Lung (tissue), 11 donors: ENCODE measurements at regions not wholly inside any gene's neighbourhood (a gene's known extent, or its start where the extent isn't known, plus 50 kb on each side); places are given as distances from the start of the nearest gene placed in this dataset.
A peak's percentile ranks its signal among the peaks of the same experiment; 100 is the strongest.

Experiments
- ATAC-seq: fragments of 200-7000 bp; cut with Tn5 transposase; one replicate; pipeline ENCODE4 v1.9.1; 2020; ENCODE audit warnings: moderate number of reproducible peaks; ENCODE audit not compliant: insufficient read depth, low FRiP score
- DNase-seq, 3 donors: peaks; one replicate each; pipeline ENCODE4 v3.0.0-alpha.2; 2013 to 2017
- H3K27ac ChIP-seq, 2 donors: one replicate each; pipeline ENCODE4 v1.5.1; 2013; ENCODE audit warnings: mild to moderate bottlenecking in 2 of 2, moderate library complexity in 2 of 2, control low read depth in 1 of 2, inconsistent platforms in 1 of 2, low read depth in 1 of 2, low read length in 1 of 2
- H3K27me3 ChIP-seq, 3 donors: one replicate each; pipeline ENCODE4 v1.5.1; 2013; ENCODE audit warnings: low read length in 2 of 3; ENCODE audit not compliant: control insufficient read depth in 3 of 3, insufficient read depth in 3 of 3
- H3K36me3 ChIP-seq, 4 donors: one replicate each; pipeline ENCODE4 v1.5.1; 2013; ENCODE audit warnings: low read length in 4 of 4, mild to moderate bottlenecking in 1 of 4, moderate library complexity in 1 of 4; ENCODE audit not compliant: control insufficient read depth in 4 of 4, insufficient read depth in 4 of 4
- H3K4me1 ChIP-seq, 5 donors: one replicate each; pipeline ENCODE4 v1.5.1; 2013; ENCODE audit warnings: low read length in 5 of 5, mild to moderate bottlenecking in 2 of 5, moderate library complexity in 1 of 5; ENCODE audit not compliant: control insufficient read depth in 5 of 5, insufficient read depth in 5 of 5
- H3K4me3 ChIP-seq: one replicate; pipeline ENCODE4 v1.5.1; 2013; ENCODE audit warnings: mild to moderate bottlenecking, control low read depth, moderate library complexity
- H3K9ac ChIP-seq, 2 donors: one replicate each; pipeline ENCODE4 v1.5.1; 2013; ENCODE audit warnings: low read length in 2 of 2, control low read depth in 1 of 2; ENCODE audit not compliant: insufficient read depth in 1 of 2
- H3K9me3 ChIP-seq, 4 donors: one replicate each; pipeline ENCODE4 v1.5.1; 2013; ENCODE audit warnings: low read length in 3 of 4, mild to moderate bottlenecking in 1 of 4, moderate library complexity in 1 of 4; ENCODE audit not compliant: control insufficient read depth in 4 of 4, insufficient read depth in 3 of 4
- CTCF ChIP-seq: IDR thresholded peaks from 2 replicates; pipeline ENCODE4 v1.5.1; 2012; ENCODE audit warnings: mild to moderate bottlenecking; ENCODE audit errors: control extremely low read depth, extremely low read depth
- WGBS, 2 donors: extraction: QIAGEN DNeasy Blood & Tissue Kit; methylation state at CpG; one replicate each; pipeline ENCODE4 v1.1.7; 2013; 5-methylcytosine and 5-hydroxymethylcytosine counted together
- donor health status: control.
- donor health status: control.
- donor health status: Bipolar disorder and iron deficiency.
- donor health status: healthy.
- donor health status: DM: yes; HTN: yes; CAD: no.

GRCh38 chr10:9823268-9823930, 1194.3 kb upstream of the CELF2 start:
- WGBS, 2 donors: 52 to 88% methylated on average over 1 of the region's 1 CpG
- no peak for TF ChIP-seq CTCF
- no peak for ATAC-seq
- peaks cover 0 to 5% (median 0%) of the 10 kb centered on the region in 4 donors for H3K9me3 ChIP-seq
- H3K9ac ChIP-seq: no peak overlapping the region
- peak in 2 of 3 donors; percentile 25 to 44 for DNase-seq
- no peak overlapping the region for H3K4me3 ChIP-seq
- no peaks in the 10 kb centered on the region for H3K4me1 ChIP-seq
- H3K36me3 ChIP-seq: no peaks in the 10 kb centered on the region
- H3K27me3 ChIP-seq: no peaks in the 10 kb centered on the region
- no peak overlapping the region for H3K27ac ChIP-seq

- WGBS, 2 donors: 64 to 77% methylated on average over 5 of the region's 5 CpGs
- Histone ChIP-seq H3K36me3 (no peaks in the 10 kb centered on the region), H3K4me1 (no peaks in the 10 kb centered on the region), H3K9ac (no peak overlapping the region), H3K27me3 (no peaks in the 10 kb centered on the region), H3K27ac (no peak overlapping the region), H3K9me3 (peaks cover 0 to 4% (median 0%) of the 10 kb centered on the region in 4 donors), H3K4me3 (no peak overlapping the region)
- ATAC-seq (no peak), DNase-seq (no peak)
- no peak for TF ChIP-seq CTCF
Observed at GRCh38 chr10:9824631-9825071, 1193.0 kb upstream of the CELF2 start.

- Histone ChIP-seq H3K36me3 (no peaks in the 10 kb centered on the region), H3K4me1 (no peaks in the 10 kb centered on the region), H3K9ac (no peak overlapping the region), H3K9me3 (peaks cover 0 to 3% (median 0%) of the 10 kb centered on the region in 4 donors), H3K27me3 (no peaks in the 10 kb centered on the region), H3K4me3 (no peak overlapping the region), H3K27ac (no peak overlapping the region)
- DNase-seq: peak in 1 of 3 donors; percentile 17
- 73 to 79% methylated on average over 8 of the region's 8 CpGs for WGBS, 2 donors
- TF ChIP-seq CTCF: no peak
- no peak for ATAC-seq
Observed at GRCh38 chr10:9825491-9826018, 1192.1 kb upstream of the CELF2 start.
